ENCODE measurements at regions not wholly inside any gene's neighbourhood (a gene's known extent, or its start where the extent isn't known, plus 50 kb on each side); places are given as distances from the start of the nearest gene placed in this dataset.

DNA sequence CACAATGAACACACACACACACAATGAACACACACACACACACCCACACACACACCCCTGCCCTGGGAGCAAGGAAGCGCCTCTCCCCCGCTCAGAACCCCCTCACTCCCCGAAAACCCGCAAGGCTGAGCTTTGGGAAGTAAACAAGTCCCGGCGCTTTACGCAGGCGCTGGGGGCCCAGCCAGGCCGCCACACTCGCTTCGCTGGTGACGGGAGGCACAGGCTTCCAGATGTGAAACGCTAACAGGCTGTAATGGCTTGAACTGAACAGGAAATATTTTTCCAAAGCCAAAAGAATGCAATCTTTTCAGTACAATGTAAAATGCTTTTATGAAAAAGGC, 122.7 kb upstream of the IGF1R start:
- H3F3A ChIP-seq (ENCODE audit: insufficient read depth, low read length), result no peaks in the 10 kb centered on the region
- no peaks in the 10 kb centered on the region for H3K4me1 ChIP-seq (ENCODE audit: insufficient read depth, low read length, severe bottlenecking)
- no peaks in the 10 kb centered on the region for H3K36me3 ChIP-seq (ENCODE audit: insufficient read depth, low read length)
- no peaks in the 10 kb centered on the region for H3K27me3 ChIP-seq (ENCODE audit: insufficient read depth, low read length)
- H3K9ac ChIP-seq (ENCODE audit: low read length), result no peak overlapping the region
- H3K4me3 ChIP-seq (ENCODE audit: low read depth, low read length, poor library complexity, severe bottlenecking), result no peak overlapping the region
- no peak overlapping the region for H2AFZ ChIP-seq (ENCODE audit: low read length)
- TF ChIP-seq, protein P1, sequence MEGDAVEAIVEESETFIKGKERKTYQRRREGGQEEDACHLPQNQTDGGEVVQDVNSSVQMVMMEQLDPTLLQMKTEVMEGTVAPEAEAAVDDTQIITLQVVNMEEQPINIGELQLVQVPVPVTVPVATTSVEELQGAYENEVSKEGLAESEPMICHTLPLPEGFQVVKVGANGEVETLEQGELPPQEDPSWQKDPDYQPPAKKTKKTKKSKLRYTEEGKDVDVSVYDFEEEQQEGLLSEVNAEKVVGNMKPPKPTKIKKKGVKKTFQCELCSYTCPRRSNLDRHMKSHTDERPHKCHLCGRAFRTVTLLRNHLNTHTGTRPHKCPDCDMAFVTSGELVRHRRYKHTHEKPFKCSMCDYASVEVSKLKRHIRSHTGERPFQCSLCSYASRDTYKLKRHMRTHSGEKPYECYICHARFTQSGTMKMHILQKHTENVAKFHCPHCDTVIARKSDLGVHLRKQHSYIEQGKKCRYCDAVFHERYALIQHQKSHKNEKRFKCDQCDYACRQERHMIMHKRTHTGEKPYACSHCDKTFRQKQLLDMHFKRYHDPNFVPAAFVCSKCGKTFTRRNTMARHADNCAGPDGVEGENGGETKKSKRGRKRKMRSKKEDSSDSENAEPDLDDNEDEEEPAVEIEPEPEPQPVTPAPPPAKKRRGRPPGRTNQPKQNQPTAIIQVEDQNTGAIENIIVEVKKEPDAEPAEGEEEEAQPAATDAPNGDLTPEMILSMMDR (IDR thresholded peaks at IDR 0.05; ENCODE audit: low read length), result no peak
- no peak for TF ChIP-seq EZH2 (IDR thresholded peaks at IDR 0.05; ENCODE audit: borderline replicate concordance, low read length)
- H3K9me2 ChIP-seq (ENCODE audit: low read depth, low read length), result no peaks in the 10 kb centered on the region
- no peak overlapping the region for H3K4me2 ChIP-seq (ENCODE audit: low read length)
- no peak overlapping the region for H3K27ac ChIP-seq (ENCODE audit: low read depth, low read length, poor library complexity, severe bottlenecking)
- no peaks in the 10 kb centered on the region for H3K79me2 ChIP-seq (ENCODE audit: insufficient read depth, low read length)
- no peaks in the 10 kb centered on the region for H3K9me3 ChIP-seq (ENCODE audit: low read length)
- H4K20me1 ChIP-seq (ENCODE audit: insufficient read depth, low read length), result no peaks in the 10 kb centered on the region

DNA sequence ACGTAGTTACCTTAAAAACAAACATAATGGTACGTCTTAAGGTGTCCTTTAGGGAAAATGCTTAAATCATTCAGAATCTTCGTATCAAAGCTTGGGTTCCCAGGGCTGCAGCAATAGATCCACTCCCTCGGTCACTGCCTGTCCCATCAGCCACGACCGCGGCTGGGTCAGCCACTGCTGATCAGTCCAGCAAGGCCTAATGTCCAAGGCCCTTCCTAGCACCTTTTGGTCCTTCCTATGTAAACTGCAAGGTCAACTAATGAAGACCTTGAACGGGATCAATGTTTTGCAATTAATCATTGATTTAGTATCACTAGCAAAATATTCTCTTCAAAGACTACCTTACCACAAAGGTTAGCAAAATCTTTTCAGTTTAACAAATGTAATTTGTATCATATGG, 122.2 kb upstream of the IGF1R start:
- no peaks in the 10 kb centered on the region for H3K9me3 ChIP-seq (ENCODE audit: low read length)
- no peak overlapping the region for H3K4me2 ChIP-seq (ENCODE audit: low read length)
- no peaks in the 10 kb centered on the region for H3F3A ChIP-seq (ENCODE audit: insufficient read depth, low read length)
- H3K27ac ChIP-seq (ENCODE audit: low read depth, low read length, poor library complexity, severe bottlenecking), result no peak overlapping the region
- TF ChIP-seq, protein P1 (IDR thresholded peaks at IDR 0.05; ENCODE audit: low read length), result no peak
- no peak for TF ChIP-seq EZH2 (IDR thresholded peaks at IDR 0.05; ENCODE audit: borderline replicate concordance, low read length)
- no peaks in the 10 kb centered on the region for H3K4me1 ChIP-seq (ENCODE audit: insufficient read depth, low read length, severe bottlenecking)
- no peaks in the 10 kb centered on the region for H4K20me1 ChIP-seq (ENCODE audit: insufficient read depth, low read length)
- H3K27me3 ChIP-seq (ENCODE audit: insufficient read depth, low read length), result no peaks in the 10 kb centered on the region
- H3K4me3 ChIP-seq (ENCODE audit: low read depth, low read length, poor library complexity, severe bottlenecking), result no peak overlapping the region
- no peaks in the 10 kb centered on the region for H3K36me3 ChIP-seq (ENCODE audit: insufficient read depth, low read length)
- no peaks in the 10 kb centered on the region for H3K79me2 ChIP-seq (ENCODE audit: insufficient read depth, low read length)
- H2AFZ ChIP-seq (ENCODE audit: low read length), result no peak overlapping the region
- H3K9me2 ChIP-seq (ENCODE audit: low read depth, low read length), result no peaks in the 10 kb centered on the region
- H3K9ac ChIP-seq (ENCODE audit: low read length), result no peak overlapping the region

DNA sequence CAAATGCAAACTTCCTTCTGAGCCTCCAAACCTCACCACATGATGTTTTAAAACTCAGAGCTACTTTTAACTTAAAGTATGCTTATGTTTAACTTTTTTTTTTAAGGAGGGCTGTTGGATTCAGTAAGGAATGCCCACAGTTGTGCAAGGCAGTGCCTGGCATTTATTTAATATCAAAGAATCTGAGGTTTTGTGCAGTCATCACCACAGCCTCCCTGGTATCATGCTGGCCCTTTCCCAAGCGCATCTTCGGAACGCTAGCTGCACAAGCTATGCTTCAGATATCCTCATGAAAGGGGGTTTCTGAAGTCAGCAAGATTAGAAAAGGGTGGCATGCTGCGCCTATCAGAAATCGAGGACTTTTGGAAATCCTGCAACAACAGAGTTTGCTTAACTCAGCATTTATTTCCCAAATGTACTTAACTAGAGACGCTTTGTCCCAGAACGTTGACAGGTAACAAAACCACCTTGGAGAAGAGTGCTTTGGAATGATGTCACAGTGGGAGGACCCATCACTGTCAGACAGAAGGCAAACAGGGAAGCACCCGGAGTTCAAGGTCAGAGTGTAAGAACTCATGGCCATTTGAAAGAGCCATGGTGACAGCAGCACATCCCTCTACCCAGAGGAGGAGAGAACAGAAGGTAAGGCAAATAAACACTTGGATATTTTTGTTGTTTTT, 120.2 kb upstream of the IGF1R start:
- no peaks in the 10 kb centered on the region for H3K9me3 ChIP-seq (ENCODE audit: low read length)
- H3F3A ChIP-seq (ENCODE audit: insufficient read depth, low read length), result no peaks in the 10 kb centered on the region
- H3K79me2 ChIP-seq (ENCODE audit: insufficient read depth, low read length), result no peaks in the 10 kb centered on the region
- no peak overlapping the region for H3K4me3 ChIP-seq (ENCODE audit: low read depth, low read length, poor library complexity, severe bottlenecking)
- TF ChIP-seq, protein P1 (IDR thresholded peaks at IDR 0.05; ENCODE audit: low read length), result no peak
- TF ChIP-seq EZH2 (IDR thresholded peaks at IDR 0.05; ENCODE audit: borderline replicate concordance, low read length), result no peak
- no peaks in the 10 kb centered on the region for H3K36me3 ChIP-seq (ENCODE audit: insufficient read depth, low read length)
- H3K9me2 ChIP-seq (ENCODE audit: low read depth, low read length), result no peaks in the 10 kb centered on the region
- H4K20me1 ChIP-seq (ENCODE audit: insufficient read depth, low read length), result no peaks in the 10 kb centered on the region
- no peaks in the 10 kb centered on the region for H3K27me3 ChIP-seq (ENCODE audit: insufficient read depth, low read length)
- H3K4me2 ChIP-seq (ENCODE audit: low read length), result no peak overlapping the region
- no peak overlapping the region for H3K27ac ChIP-seq (ENCODE audit: low read depth, low read length, poor library complexity, severe bottlenecking)
- H3K4me1 ChIP-seq (ENCODE audit: insufficient read depth, low read length, severe bottlenecking), result no peaks in the 10 kb centered on the region
- H3K9ac ChIP-seq (ENCODE audit: low read length), result no peak overlapping the region
- no peak overlapping the region for H2AFZ ChIP-seq (ENCODE audit: low read length)
